ENCODE measurements at regions not wholly inside any gene's neighbourhood (a gene's known extent, or its start where the extent isn't known, plus 50 kb on each side); places are given as distances from the start of the nearest gene placed in this dataset.
"Not testable (repeated sequence)": the region's sequence is repeated elsewhere in the genome, so short reads cannot be mapped to it uniquely, and the experiment has no call there.

DNA sequence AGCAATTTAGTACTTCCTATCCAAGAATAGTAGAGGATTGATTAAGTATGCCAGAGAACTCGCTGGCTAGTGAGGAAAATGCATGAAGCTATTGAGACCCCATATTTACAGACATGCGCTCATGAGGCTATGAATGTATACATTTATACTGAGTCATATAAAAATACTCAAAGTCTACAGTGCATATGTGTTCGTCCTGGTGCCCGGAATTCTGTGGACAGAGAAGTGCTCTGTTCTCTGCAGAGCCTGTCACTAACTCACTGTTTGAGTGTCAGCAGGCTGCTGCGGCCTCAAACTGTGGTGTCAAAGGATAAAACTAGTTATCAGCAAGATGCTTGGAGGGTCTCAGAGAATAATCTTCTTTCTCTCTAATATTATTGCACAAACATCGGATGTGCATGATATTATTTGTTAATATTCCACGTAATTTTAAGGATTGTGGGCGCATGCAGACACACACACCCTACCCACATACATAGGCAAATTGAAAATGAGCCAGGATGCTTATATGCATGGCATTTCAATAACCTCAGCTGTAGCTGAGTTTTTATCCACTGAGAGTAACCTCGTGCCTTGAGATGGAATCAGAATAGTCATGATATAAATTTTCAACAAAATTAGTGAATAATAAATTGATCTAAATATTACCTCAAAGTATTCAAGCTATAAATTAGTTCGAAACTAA, 50.0 kb upstream of the TSC22D2 start:
- DNase-seq: no peak

GRCh38 chr3:150357140-150357539, 51.0 kb upstream of the TSC22D2 start:
- DNase-seq: no peak

- no peak for DNase-seq
These were observed 52.5 kb upstream of the TSC22D2 start for GRCh38 chr3:150355574-150355973.

GRCh38 chr3:150352931-150353330, 55.2 kb upstream of the TSC22D2 start:
- no peak for DNase-seq

GRCh38 chr3:150351398-150351797, 56.7 kb upstream of the TSC22D2 start:
- no peak for DNase-seq

- DNase-seq: peak; percentile 88 to 89
These were observed 58.6 kb upstream of the TSC22D2 start for GRCh38 chr3:150349314-150350097.

GRCh38 chr3:150348500-150348899, 59.6 kb upstream of the TSC22D2 start:
- DNase-seq: no peak

GRCh38 chr3:150346981-150347863, 60.9 kb upstream of the TSC22D2 start:
- DNase-seq: no peak

- no peak for DNase-seq
These were observed 61.8 kb upstream of the TSC22D2 start for GRCh38 chr3:150346266-150346665.

DNA sequence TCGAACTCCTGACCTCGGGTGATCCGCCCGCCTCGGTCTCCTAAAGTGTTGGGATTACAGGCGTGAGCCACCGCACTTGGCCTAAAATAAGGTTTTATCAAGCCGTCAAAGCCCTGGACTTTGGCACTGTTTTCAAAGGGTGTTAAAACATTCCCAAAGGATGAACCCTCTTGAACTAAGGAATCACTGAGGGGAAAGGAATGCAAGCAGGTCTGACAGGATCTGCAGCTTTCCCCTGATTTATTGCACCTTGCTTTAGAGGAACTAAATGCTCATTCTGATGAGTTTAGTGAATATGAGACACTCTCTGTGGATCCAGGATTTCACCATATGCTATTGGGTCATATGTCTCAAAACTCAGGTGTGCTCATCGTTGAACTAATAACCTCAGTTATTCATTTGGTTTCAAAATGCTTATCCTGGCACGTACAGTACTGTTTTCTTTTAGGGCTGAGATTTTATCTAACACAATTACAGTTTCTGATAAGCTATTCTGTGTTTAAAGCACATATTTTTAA, 63.0 kb upstream of the TSC22D2 start:
- no peak for DNase-seq

DNA sequence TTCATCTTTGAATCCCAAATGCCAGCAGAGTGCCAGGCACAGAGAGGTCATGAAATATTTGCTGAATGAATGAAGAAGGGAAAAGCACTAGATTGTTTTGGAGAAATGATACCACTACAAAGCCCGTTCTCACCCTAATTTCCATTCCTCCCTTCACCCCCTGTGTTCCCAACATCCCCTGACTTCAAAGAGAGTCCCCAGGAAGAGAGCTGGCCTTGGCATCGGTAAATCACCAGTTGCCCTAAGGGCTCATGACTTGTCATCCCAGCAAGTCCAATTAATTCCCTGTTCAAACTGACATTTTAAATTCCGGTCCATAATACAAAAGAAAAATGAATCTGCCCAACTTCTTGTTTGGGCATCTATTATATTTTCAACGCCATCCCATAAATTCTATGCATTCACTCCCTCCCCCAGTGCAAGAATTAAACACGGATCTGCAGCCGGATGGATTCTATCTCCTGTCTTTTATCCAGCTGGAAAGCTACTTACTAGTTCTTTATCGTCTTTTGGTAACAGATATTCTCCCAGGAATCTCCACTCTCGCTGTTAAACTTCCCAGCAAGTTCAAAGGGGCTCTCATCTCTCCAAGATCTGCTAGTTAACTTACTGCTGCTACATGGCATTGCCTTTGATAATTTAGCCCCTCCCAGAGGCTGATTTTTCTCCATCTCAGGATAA, 63.9 kb upstream of the TSC22D2 start:
- no peak for DNase-seq

- DNase-seq: no peak
These were observed 65.1 kb upstream of the TSC22D2 start for GRCh38 chr3:150342896-150343467.

DNA sequence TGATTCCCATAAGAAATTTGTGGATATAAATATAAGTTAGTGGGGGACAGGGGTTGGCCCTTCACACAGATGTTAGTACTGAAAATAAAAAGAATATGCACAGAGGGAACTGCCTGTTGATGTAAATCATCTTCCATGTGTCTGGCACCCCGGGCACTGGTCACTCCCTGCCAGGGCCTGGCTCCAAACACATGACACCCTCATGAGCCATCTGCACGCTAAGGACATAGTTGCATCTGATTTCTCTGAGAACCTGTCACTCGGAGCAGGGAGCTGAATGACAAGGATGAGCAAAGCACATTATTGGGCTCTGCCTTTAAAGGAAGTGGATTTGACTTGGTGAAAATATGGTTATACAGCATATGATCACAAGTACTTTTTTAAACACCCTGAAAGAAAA, 66.2 kb upstream of the TSC22D2 start:
- no peak for DNase-seq

- not testable (repeated sequence) for DNase-seq
These were observed 71.7 kb upstream of the TSC22D2 start for GRCh38 chr3:150336363-150336762.

GRCh38 chr3:150335631-150336030, 72.5 kb upstream of the TSC22D2 start:
- no peak for DNase-seq

DNA sequence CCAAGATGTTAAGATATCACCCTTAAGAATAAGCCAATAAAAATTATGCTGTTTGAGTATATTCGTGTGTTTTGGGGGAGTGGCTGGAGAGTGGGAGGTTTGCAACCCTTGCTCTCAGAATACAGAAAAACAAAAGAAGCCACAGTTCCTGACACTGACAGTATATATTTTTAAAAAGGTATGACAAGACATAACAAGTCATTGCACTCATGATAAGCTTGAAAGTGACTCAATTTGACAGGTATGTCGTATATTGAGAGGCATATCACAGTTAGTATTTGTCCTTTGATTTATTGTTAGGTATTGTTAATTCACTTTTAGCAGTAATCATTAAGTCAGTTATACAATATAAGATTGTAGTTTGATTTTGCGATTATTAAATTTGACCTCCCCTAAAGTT, 73.1 kb upstream of the TSC22D2 start:
- DNase-seq: no peak

- DNase-seq: no peak
These were observed 74.6 kb upstream of the TSC22D2 start for GRCh38 chr3:150333477-150333876.

DNA sequence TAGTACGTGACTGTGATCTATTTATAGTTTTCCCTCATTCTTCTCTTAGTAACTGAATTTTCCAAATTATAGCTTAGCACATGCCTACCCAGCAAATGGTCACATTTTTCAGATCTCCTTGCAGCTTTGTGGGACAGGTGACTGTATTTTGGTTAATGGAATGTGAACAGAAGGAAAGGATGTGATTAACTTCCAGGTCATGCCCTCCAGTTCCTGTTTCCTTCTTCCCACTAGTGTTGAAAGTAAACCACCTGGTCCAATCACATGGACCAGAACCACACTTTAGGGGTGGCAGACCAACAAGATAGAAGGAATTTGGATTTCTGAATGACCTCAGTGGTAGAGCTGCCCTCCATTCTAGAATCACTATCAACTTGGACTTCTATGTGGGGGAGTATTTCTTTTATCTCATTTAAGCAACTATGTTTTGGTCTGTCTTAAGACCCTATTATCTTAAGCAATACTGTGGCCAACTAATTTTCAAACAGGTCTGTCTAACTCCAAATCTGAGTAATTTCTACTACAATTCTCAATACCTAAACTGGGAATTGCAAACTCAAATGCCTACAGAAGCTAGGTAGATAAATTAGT, 76.0 kb upstream of the TSC22D2 start:
- DNase-seq: no peak

DNA sequence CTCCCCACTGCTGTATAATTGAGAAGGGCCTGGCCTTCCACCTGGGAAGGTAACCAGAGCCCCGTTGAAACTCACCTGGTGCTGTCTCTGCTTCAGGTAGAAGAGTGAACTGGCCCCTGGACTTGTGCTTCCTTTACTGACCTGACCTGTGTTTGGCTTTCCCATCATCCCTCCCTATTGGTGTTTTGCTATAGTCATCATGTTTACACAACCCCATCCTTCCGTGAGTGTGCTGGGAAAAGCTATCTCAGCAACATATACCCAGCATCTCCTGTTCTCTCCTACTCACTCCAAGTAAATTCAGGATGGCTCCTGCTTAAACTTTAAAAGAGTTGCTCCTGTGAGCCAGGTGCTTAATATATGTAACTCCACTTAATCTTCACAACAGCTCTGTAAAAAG, 77.2 kb upstream of the TSC22D2 start:
- no peak for DNase-seq

GRCh38 chr3:150330174-150330573, 77.9 kb upstream of the TSC22D2 start:
- no peak for DNase-seq

GRCh38 chr3:150329408-150329807, 78.7 kb upstream of the TSC22D2 start:
- DNase-seq: no peak

DNA sequence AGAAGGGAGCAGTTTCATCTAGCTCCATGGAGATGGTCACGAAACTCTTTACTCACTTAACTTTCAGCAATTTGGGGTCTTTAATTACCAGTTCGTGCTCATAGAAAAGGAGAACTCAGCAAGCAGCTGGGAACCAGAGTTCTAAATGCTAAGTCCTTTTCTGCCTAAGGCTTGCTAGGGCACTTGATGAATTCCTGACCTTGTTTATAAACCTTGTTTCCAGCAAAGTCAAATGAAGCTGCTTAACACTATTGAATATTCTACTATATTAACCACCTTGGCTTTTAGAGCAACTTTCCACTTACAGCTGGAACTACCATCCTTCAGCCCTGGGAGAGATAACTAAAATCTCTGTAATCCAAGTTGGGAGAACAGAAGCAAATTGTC, 79.5 kb upstream of the TSC22D2 start:
- no peak for DNase-seq
